Loucy (cell line): ENCODE measurements at regions not wholly inside any gene's neighbourhood (a gene's known extent, or its start where the extent isn't known, plus 50 kb on each side); places are given as distances from the start of the nearest gene placed in this dataset.

Experiments used
- CTCF ChIP-seq: fragments of 200-600 bp; sonication (generic); conservative IDR thresholded peaks from 2 replicates; pipeline ENCODE4 v1.5.1; 2014; ENCODE audit warnings: mild to moderate bottlenecking, antibody characterized with exemption, low read length
- EZH2phosphoT487 ChIP-seq: fragments of 200-600 bp; IDR thresholded peaks from 2 replicates; pipeline ENCODE4 v1.6.1; 2018; ENCODE audit warnings: antibody characterized with exemption, mild to moderate bottlenecking, moderate library complexity, borderline replicate concordance

- no peak for TF ChIP-seq CTCF
- no peak for TF ChIP-seq EZH2phosphoT487
Observed at GRCh38 chr3:18744472-18744871, 319.3 kb upstream of the SATB1 start.
